ENCODE measurements at regions not wholly inside any gene's neighbourhood (a gene's known extent, or its start where the extent isn't known, plus 50 kb on each side); places are given as distances from the start of the nearest gene placed in this dataset.

GRCh38 chr14:101402936-101403660, 158.2 kb upstream of the DIO3 start:
- TF ChIP-seq, protein P1, sequence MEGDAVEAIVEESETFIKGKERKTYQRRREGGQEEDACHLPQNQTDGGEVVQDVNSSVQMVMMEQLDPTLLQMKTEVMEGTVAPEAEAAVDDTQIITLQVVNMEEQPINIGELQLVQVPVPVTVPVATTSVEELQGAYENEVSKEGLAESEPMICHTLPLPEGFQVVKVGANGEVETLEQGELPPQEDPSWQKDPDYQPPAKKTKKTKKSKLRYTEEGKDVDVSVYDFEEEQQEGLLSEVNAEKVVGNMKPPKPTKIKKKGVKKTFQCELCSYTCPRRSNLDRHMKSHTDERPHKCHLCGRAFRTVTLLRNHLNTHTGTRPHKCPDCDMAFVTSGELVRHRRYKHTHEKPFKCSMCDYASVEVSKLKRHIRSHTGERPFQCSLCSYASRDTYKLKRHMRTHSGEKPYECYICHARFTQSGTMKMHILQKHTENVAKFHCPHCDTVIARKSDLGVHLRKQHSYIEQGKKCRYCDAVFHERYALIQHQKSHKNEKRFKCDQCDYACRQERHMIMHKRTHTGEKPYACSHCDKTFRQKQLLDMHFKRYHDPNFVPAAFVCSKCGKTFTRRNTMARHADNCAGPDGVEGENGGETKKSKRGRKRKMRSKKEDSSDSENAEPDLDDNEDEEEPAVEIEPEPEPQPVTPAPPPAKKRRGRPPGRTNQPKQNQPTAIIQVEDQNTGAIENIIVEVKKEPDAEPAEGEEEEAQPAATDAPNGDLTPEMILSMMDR (IDR thresholded peaks at IDR 0.05) = no peak
- TF ChIP-seq POLR2AphosphoS5 (IDR thresholded peaks at IDR 0.05) (no peak), POLR2A (IDR thresholded peaks at IDR 0.05) (no peak)

Measured in prostate gland (tissue), 2 donors.